GOT3 (cell line): ENCODE measurements at regions not wholly inside any gene's neighbourhood (a gene's known extent, or its start where the extent isn't known, plus 50 kb on each side); places are given as distances from the start of the nearest gene placed in this dataset.

Experiments used
- DNase-seq: peaks from one replicate; lab custom pipeline; 2025; ENCODE audit warnings: mixed read lengths; lab: John Stamatoyannopoulos, UW

- no peak for DNase-seq
Observed at GRCh38 chr17:6213859-6214258, 143.7 kb downstream of the WSCD1 start.

- no peak for DNase-seq
Observed at GRCh38 chr17:6212766-6213165, 142.6 kb downstream of the WSCD1 start.

- DNase-seq: no peak
Observed at GRCh38 chr17:6209829-6210228, 139.7 kb downstream of the WSCD1 start.

GRCh38 chr17:6208608-6209180, 138.5 kb downstream of the WSCD1 start:
- no peak for DNase-seq

- DNase-seq: no peak
Observed at GRCh38 chr17:6205525-6205924, 135.3 kb downstream of the WSCD1 start.

- no peak for DNase-seq
Observed at GRCh38 chr17:6205033-6205432, 134.9 kb downstream of the WSCD1 start.

- DNase-seq: no peak
Observed at GRCh38 chr17:6204203-6204722, 134.1 kb downstream of the WSCD1 start.

- DNase-seq: no peak
Observed at GRCh38 chr17:6196355-6196754, 126.2 kb downstream of the WSCD1 start.

GRCh38 chr17:6195123-6195522, 124.9 kb downstream of the WSCD1 start:
- DNase-seq: no peak

- DNase-seq: no peak
Observed at GRCh38 chr17:6191405-6192324, 121.5 kb downstream of the WSCD1 start.

- DNase-seq: no peak
Observed at GRCh38 chr17:6187836-6188235, 117.7 kb downstream of the WSCD1 start.

- no peak for DNase-seq
Observed at GRCh38 chr17:6186998-6187397, 116.8 kb downstream of the WSCD1 start.

- DNase-seq: no peak
Observed at GRCh38 chr17:6184508-6184907, 114.3 kb downstream of the WSCD1 start.

- no peak for DNase-seq
Observed at GRCh38 chr17:6179017-6179416, 108.8 kb downstream of the WSCD1 start.

- no peak for DNase-seq
Observed at GRCh38 chr17:6177941-6178694, 107.9 kb downstream of the WSCD1 start.
